Erythroblast (primary cell): ENCODE measurements at regions not wholly inside any gene's neighbourhood (a gene's known extent, or its start where the extent isn't known, plus 50 kb on each side); places are given as distances from the start of the nearest gene placed in this dataset.

ENCODE experiments used
- GATA1 ChIP-seq: IDR thresholded peaks from 2 replicates; pipeline ENCODE4 v1.6.1; 2011; ENCODE audit warnings: low read depth, mild to moderate bottlenecking, control low read depth, low read length, moderate library complexity
- POLR2A ChIP-seq: IDR thresholded peaks from 2 replicates; pipeline ENCODE4 v1.6.1; 2011; ENCODE audit warnings: mild to moderate bottlenecking, low read length

DNA sequence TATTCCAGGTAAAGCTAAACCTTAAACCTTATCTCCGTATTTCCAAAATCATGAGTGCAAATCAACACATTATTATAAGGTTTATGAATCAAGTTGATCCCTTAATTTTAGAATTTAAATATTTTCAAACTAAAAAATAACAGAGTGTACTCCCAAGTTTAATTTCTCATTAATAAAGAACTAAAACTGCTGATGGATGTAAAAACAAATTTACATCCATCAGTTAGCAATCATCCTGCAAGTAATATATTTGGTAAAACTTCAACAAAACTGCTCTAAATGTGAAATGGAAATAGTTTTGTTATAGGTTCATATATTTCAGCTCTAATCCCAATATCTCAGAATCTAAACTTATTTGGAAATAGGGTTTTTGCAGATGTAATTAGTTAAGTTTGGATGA is 71.3 kb upstream of the ZNF804B start:
- TF ChIP-seq POLR2A (no peak), GATA1 (no peak)
